CD14-positive monocyte (primary cell): ENCODE measurements at regions not wholly inside any gene's neighbourhood (a gene's known extent, or its start where the extent isn't known, plus 50 kb on each side); places are given as distances from the start of the nearest gene placed in this dataset.

Experiments used
- DNase-seq, 3 donors: peaks; one replicate each; pipeline ENCODE4 v3.0.0-alpha.2; 2011 to 2022
- H2AFZ ChIP-seq: 2 replicates; pipeline ENCODE4 v1.6.0; 2012; ENCODE audit warnings: mild to moderate bottlenecking, low read depth, low read length, inconsistent platforms; ENCODE audit not compliant: insufficient read depth, poor library complexity, severe bottlenecking
- H3K27ac ChIP-seq, 2 donors: 1 replicate in 1 of 2; 2 replicates in 1 of 2; pipeline ENCODE4 v1.5.1; 2012 to 2013; ENCODE audit warnings: low read length in 2 of 2, control low read depth in 1 of 2, inconsistent platforms in 1 of 2, low read depth in 1 of 2, mild to moderate bottlenecking in 1 of 2
- H3K27me3 ChIP-seq, 2 donors: one replicate each; pipeline versions ENCODE4 v1.6.0 to v1.6.1; 2011 to 2013; ENCODE audit warnings: low read length in 2 of 2; ENCODE audit not compliant: control insufficient read depth in 2 of 2, insufficient read depth in 2 of 2
- H3K36me3 ChIP-seq, 2 donors: replicated peaks in 1 of 2; 1 replicate in 1 of 2; 2 replicates in 1 of 2; pipeline versions ENCODE4 v1.5.1 to v1.6.1; 2012 to 2013; ENCODE audit warnings: low read length in 2 of 2, control low read depth in 1 of 2, inconsistent platforms in 1 of 2, mild to moderate bottlenecking in 1 of 2; ENCODE audit not compliant: insufficient read depth in 2 of 2, control insufficient read depth in 1 of 2
- H3K4me1 ChIP-seq, 2 donors: 1 replicate in 1 of 2; 2 replicates in 1 of 2; pipeline versions ENCODE4 v1.5.1 to v1.6.1; 2012 to 2013; ENCODE audit warnings: low read length in 2 of 2, control low read depth in 1 of 2, inconsistent platforms in 1 of 2, mild to moderate bottlenecking in 1 of 2, moderate library complexity in 1 of 2; ENCODE audit not compliant: insufficient read depth in 2 of 2, control insufficient read depth in 1 of 2
- H3K4me2 ChIP-seq: replicated peaks from 2 replicates; pipeline ENCODE3; 2012; ENCODE audit warnings: low read length, moderate library complexity, mild to moderate bottlenecking; ENCODE audit not compliant: poor library complexity, severe bottlenecking; ENCODE audit errors: extremely low read depth
- H3K4me3 ChIP-seq, 3 experiments: fragments of 200-600 bp in 1 of 3; sonication (generic) in 1 of 3; replicated peaks in 1 of 3; 1 replicate in 2 of 3; 2 replicates in 1 of 3; pipeline ENCODE4 v1.5.1; 2011 to 2013; ENCODE audit warnings: low read length in 3 of 3, mild to moderate bottlenecking in 3 of 3, control low read depth in 2 of 3, low read depth in 2 of 3, inconsistent platforms in 1 of 3, moderate library complexity in 1 of 3
- H3K79me2 ChIP-seq: 2 replicates; pipeline ENCODE4 v1.6.0; 2012; ENCODE audit warnings: mild to moderate bottlenecking, control low read depth, inconsistent platforms, low read length, moderate library complexity; ENCODE audit not compliant: insufficient read depth
- H3K9ac ChIP-seq: 2 replicates; pipeline ENCODE4 v1.6.0; 2017; ENCODE audit warnings: low read length, mild to moderate bottlenecking; ENCODE audit not compliant: insufficient read depth, poor library complexity, severe bottlenecking
- H3K9me3 ChIP-seq, 2 donors: replicated peaks in 1 of 2; 1 replicate in 1 of 2; 2 replicates in 1 of 2; pipeline versions ENCODE4 v1.5.1 to v1.6.1; 2012 to 2013; ENCODE audit warnings: low read length in 2 of 2, control low read depth in 1 of 2; ENCODE audit not compliant: control insufficient read depth in 1 of 2, insufficient read depth in 1 of 2
- H4K20me1 ChIP-seq: 2 replicates; pipeline ENCODE4 v1.6.0; 2012; ENCODE audit warnings: mild to moderate bottlenecking, low read length, control low read depth, moderate library complexity; ENCODE audit not compliant: insufficient read depth
- H3K27ac Mint-ChIP-seq, 7 donors: one replicate each; pipeline ENCODE4 v1.8.0; 2020; ENCODE audit warnings: mild to moderate bottlenecking in 7 of 7, mixed read lengths in 7 of 7, moderate library complexity in 6 of 7, inconsistent platforms in 2 of 7
- H3K27me3 Mint-ChIP-seq, 3 donors: one replicate each; pipeline ENCODE4 v1.8.0; 2021 to 2022; ENCODE audit warnings: low read depth in 3 of 3, mild to moderate bottlenecking in 3 of 3, mixed read lengths in 3 of 3, moderate library complexity in 3 of 3, inconsistent platforms in 1 of 3
- H3K36me3 Mint-ChIP-seq, 2 donors: one replicate each; pipeline ENCODE4 v1.8.0; 2020; ENCODE audit warnings: mixed read lengths in 2 of 2, inconsistent platforms in 1 of 2, mild to moderate bottlenecking in 1 of 2
- H3K4me1 Mint-ChIP-seq: one replicate; pipeline ENCODE4 v1.8.0; 2020; ENCODE audit warnings: mild to moderate bottlenecking, mixed read lengths
- H3K4me3 Mint-ChIP-seq, 2 donors: one replicate each; pipeline ENCODE4 v1.8.0; 2020; ENCODE audit warnings: mild to moderate bottlenecking in 2 of 2, mixed read lengths in 2 of 2, moderate library complexity in 1 of 2
- H3K9me3 Mint-ChIP-seq, 7 donors: one replicate each; pipeline ENCODE4 v1.8.0; 2020 to 2022; ENCODE audit warnings: mixed read lengths in 7 of 7, mild to moderate bottlenecking in 6 of 7, moderate library complexity in 6 of 7, inconsistent platforms in 2 of 7
- WGBS: methylation state at CpG from one replicate; pipeline ENCODE4 v1.1.5; 2013; ENCODE audit warnings: missing lambda C conversion rate; ENCODE audit not compliant: insufficient coverage; 5-methylcytosine and 5-hydroxymethylcytosine counted together
- intact Hi-C, 2 donors: fragments of 100-400 bp; cut with micrococcal nuclease; formaldehyde crosslinking; loops; one replicate each; pipeline versions ENCODE4 v1.15.0 to v1.15.1; 2023
- TF ChIP-seq, protein P1 (sequence below): fragments of 200-600 bp; IDR thresholded peaks from one replicate; pipeline ENCODE4 v1.8.0; 2022; ENCODE audit warnings: antibody characterized with exemption, mild to moderate bottlenecking

- Histone ChIP-seq H3K4me1 (no peaks in the 10 kb centered on the region), H3K9me3 (no peaks in the 10 kb centered on the region), H3K36me3 (no peaks in the 10 kb centered on the region), H3K4me3 (no peak overlapping the region), H4K20me1 (no peaks in the 10 kb centered on the region), H2AFZ (no peak overlapping the region), H3K4me2 (no peak overlapping the region), H3K9ac (no peak overlapping the region), H3K27ac (no peak overlapping the region), H3K79me2 (no peaks in the 10 kb centered on the region), H3K27me3 (no peaks in the 10 kb centered on the region)
- no peak for DNase-seq
- intact Hi-C loops, result no loop called here
- Mint-ChIP-seq H3K4me1 (no peaks in the 10 kb centered on the region), H3K9me3 (peaks cover 0 to 3% (median 0%) of the 10 kb centered on the region in 7 donors), H3K27me3 (peaks cover 0 to 6% (median 0%) of the 10 kb centered on the region in 3 donors), H3K27ac (no peak overlapping the region), H3K36me3 (no peaks in the 10 kb centered on the region), H3K4me3 (no peak overlapping the region)
- 100% methylated on average over 3 of the region's 3 CpGs for WGBS
- TF ChIP-seq, protein P1, sequence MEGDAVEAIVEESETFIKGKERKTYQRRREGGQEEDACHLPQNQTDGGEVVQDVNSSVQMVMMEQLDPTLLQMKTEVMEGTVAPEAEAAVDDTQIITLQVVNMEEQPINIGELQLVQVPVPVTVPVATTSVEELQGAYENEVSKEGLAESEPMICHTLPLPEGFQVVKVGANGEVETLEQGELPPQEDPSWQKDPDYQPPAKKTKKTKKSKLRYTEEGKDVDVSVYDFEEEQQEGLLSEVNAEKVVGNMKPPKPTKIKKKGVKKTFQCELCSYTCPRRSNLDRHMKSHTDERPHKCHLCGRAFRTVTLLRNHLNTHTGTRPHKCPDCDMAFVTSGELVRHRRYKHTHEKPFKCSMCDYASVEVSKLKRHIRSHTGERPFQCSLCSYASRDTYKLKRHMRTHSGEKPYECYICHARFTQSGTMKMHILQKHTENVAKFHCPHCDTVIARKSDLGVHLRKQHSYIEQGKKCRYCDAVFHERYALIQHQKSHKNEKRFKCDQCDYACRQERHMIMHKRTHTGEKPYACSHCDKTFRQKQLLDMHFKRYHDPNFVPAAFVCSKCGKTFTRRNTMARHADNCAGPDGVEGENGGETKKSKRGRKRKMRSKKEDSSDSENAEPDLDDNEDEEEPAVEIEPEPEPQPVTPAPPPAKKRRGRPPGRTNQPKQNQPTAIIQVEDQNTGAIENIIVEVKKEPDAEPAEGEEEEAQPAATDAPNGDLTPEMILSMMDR, result no peak
Observed at GRCh38 chr10:71145352-71145945, 66.9 kb upstream of the UNC5B start.

DNA sequence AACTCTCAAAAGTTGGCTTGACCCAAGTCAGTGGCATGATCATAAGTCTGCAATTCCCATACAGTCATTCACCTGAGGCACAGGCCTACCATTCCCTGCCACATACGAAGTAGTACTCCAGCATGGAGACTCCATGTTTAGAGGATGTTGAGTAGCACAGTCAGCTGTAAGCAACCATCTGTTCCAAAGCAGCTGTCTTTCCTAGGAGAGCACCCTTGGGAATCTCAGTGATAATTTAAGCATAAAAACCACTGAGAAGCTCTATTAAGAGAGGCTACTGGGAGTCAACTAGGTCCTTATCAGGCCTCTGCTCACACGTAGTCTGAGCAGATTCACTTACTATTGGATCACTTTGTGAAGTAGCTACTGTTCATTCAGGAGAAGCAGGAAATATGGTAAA is 61.6 kb upstream of the UNC5B start:
- peaks cover 0 to 2% (median 0%) of the 10 kb centered on the region in 3 donors for H3K27me3 Mint-ChIP-seq

More for the DNA sequence above, 61.6 kb upstream of the UNC5B start:
- H3K4me1 Mint-ChIP-seq, result no peaks in the 10 kb centered on the region
- TF ChIP-seq, protein P1, result no peak
- no peaks in the 10 kb centered on the region for H3K79me2 ChIP-seq
- H4K20me1 ChIP-seq, result no peaks in the 10 kb centered on the region
- H3K4me3 Mint-ChIP-seq, result no peak overlapping the region
- H3K4me1 ChIP-seq, result no peaks in the 10 kb centered on the region
- H3K9me3 ChIP-seq, result no peaks in the 10 kb centered on the region
- DNase-seq, result no peak
- H3K4me3 ChIP-seq, result no peak overlapping the region
- H2AFZ ChIP-seq, result no peak overlapping the region
- 100% methylated on average over 1 of the region's 2 CpGs for WGBS
- H3K4me2 ChIP-seq, result no peak overlapping the region
- no peaks in the 10 kb centered on the region for H3K36me3 Mint-ChIP-seq
- H3K27ac ChIP-seq, result no peak overlapping the region
- intact Hi-C loops, result no loop called here
- peaks cover 0 to 5% (median 2%) of the 10 kb centered on the region in 7 donors for H3K9me3 Mint-ChIP-seq
- no peaks in the 10 kb centered on the region for H3K36me3 ChIP-seq
- no peak overlapping the region for H3K9ac ChIP-seq
- H3K27ac Mint-ChIP-seq, result no peak overlapping the region
- no peaks in the 10 kb centered on the region for H3K27me3 ChIP-seq
